ENCODE measurements at regions not wholly inside any gene's neighbourhood (a gene's known extent, or its start where the extent isn't known, plus 50 kb on each side); places are given as distances from the start of the nearest gene placed in this dataset.

DNA sequence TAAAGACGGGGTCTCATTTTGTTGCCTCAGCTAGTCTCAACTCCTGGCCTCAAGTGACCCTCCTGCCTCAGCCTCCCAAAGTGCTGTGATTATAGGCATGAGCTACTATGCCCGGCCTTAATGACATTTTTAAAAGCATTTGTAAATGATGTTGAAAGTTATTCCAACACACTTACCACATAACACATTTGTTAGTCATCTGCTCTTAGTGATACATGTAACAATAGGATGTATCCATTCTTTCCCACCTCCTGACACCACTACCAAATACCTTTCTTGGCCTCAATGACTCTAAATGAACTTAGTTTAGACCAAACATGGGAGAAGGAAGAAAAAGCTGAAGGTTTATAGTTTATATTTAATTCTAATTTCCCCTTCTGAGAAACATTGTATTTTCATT lies 59.8 kb upstream of the MEDAG start (continued):
- TF ChIP-seq, protein P1, sequence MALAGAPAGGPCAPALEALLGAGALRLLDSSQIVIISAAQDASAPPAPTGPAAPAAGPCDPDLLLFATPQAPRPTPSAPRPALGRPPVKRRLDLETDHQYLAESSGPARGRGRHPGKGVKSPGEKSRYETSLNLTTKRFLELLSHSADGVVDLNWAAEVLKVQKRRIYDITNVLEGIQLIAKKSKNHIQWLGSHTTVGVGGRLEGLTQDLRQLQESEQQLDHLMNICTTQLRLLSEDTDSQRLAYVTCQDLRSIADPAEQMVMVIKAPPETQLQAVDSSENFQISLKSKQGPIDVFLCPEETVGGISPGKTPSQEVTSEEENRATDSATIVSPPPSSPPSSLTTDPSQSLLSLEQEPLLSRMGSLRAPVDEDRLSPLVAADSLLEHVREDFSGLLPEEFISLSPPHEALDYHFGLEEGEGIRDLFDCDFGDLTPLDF (CRISPR knock-in tag; IDR thresholded peaks at IDR 0.05): no peak
- TF ChIP-seq, protein P2, sequence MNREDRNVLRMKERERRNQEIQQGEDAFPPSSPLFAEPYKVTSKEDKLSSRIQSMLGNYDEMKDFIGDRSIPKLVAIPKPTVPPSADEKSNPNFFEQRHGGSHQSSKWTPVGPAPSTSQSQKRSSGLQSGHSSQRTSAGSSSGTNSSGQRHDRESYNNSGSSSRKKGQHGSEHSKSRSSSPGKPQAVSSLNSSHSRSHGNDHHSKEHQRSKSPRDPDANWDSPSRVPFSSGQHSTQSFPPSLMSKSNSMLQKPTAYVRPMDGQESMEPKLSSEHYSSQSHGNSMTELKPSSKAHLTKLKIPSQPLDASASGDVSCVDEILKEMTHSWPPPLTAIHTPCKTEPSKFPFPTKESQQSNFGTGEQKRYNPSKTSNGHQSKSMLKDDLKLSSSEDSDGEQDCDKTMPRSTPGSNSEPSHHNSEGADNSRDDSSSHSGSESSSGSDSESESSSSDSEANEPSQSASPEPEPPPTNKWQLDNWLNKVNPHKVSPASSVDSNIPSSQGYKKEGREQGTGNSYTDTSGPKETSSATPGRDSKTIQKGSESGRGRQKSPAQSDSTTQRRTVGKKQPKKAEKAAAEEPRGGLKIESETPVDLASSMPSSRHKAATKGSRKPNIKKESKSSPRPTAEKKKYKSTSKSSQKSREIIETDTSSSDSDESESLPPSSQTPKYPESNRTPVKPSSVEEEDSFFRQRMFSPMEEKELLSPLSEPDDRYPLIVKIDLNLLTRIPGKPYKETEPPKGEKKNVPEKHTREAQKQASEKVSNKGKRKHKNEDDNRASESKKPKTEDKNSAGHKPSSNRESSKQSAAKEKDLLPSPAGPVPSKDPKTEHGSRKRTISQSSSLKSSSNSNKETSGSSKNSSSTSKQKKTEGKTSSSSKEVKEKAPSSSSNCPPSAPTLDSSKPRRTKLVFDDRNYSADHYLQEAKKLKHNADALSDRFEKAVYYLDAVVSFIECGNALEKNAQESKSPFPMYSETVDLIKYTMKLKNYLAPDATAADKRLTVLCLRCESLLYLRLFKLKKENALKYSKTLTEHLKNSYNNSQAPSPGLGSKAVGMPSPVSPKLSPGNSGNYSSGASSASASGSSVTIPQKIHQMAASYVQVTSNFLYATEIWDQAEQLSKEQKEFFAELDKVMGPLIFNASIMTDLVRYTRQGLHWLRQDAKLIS (CRISPR knock-in tag; IDR thresholded peaks at IDR 0.05; ENCODE audit: borderline replicate concordance): no peak
- TF ChIP-seq ELF4 (CRISPR knock-in tag; IDR thresholded peaks at IDR 0.05; ENCODE audit: low read depth) (no peak), KAT7 (CRISPR knock-in tag; IDR thresholded peaks at IDR 0.05; ENCODE audit: borderline replicate concordance) (no peak)

DNA sequence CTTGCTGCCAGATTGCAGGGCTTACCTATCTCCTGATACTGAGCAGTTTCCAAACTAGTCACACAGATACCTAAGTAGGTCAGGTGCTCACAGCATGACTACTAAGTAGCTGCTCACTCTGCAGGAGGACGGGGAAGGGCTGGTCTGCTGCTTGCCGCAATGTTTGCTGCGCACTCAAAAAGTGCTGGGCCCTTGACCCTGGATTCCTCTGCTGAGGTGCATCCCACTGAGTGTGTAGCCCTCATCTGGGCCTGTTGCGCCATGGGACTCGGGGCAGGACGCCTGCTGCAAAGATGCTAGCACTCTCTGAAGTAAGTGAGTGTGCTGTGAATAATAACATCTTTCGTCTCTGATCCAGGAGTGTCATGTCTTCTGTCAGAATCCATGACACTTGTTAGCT lies 59.2 kb upstream of the MEDAG start:
- no peak for ATAC-seq
- no peak overlapping the region for H3K27ac Mint-ChIP-seq
- ChIA-PET POLR2A (no interaction called here), CTCF (interaction anchor here (1.3 kb wide), 1 partner anchor 19 kb away, joined by 3 read pairs; no protein-coding TSS in a partner anchor)
- no peaks in the 10 kb centered on the region for H3K36me3 Mint-ChIP-seq
- H3K4me3 Mint-ChIP-seq: no peak overlapping the region
- no peaks in the 10 kb centered on the region for H3K4me1 Mint-ChIP-seq
- no peak for DNase-seq (ENCODE audit: low spot score)
- peaks cover 15% of the 10 kb centered on the region for H3K9me3 Mint-ChIP-seq
- H3K27me3 Mint-ChIP-seq (ENCODE audit: low read depth): no peaks in the 10 kb centered on the region
- TF ChIP-seq ZNF232 (CRISPR knock-in tag; IDR thresholded peaks at IDR 0.05) (no peak), RORB (CRISPR knock-in tag; IDR thresholded peaks at IDR 0.05) (no peak), RELA (CRISPR knock-in tag; IDR thresholded peaks at IDR 0.05; ENCODE audit: borderline replicate concordance) (no peak), ZBTB21 (CRISPR knock-in tag; IDR thresholded peaks at IDR 0.05; ENCODE audit: borderline replicate concordance) (no peak), NFATC4 (CRISPR knock-in tag; IDR thresholded peaks at IDR 0.05) (no peak), CREM (CRISPR knock-in tag; IDR thresholded peaks at IDR 0.05) (no peak), JAZF1 (CRISPR knock-in tag; IDR thresholded peaks at IDR 0.05) (no peak), ZNF121 (CRISPR knock-in tag; IDR thresholded peaks at IDR 0.05) (no peak), ZNF263 (CRISPR knock-in tag; IDR thresholded peaks at IDR 0.05; ENCODE audit: low read depth) (no peak), GRHL2 (CRISPR knock-in tag; IDR thresholded peaks at IDR 0.05; ENCODE audit: insufficient replicate concordance, severe bottlenecking) (no peak)
- TF ChIP-seq, protein P3, sequence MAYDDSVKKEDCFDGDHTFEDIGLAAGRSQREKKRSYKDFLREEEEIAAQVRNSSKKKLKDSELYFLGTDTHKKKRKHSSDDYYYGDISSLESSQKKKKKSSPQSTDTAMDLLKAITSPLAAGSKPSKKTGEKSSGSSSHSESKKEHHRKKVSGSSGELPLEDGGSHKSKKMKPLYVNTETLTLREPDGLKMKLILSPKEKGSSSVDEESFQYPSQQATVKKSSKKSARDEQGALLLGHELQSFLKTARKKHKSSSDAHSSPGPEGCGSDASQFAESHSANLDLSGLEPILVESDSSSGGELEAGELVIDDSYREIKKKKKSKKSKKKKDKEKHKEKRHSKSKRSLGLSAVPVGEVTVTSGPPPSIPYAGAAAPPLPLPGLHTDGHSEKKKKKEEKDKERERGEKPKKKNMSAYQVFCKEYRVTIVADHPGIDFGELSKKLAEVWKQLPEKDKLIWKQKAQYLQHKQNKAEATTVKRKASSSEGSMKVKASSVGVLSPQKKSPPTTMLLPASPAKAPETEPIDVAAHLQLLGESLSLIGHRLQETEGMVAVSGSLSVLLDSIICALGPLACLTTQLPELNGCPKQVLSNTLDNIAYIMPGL (CRISPR knock-in tag; IDR thresholded peaks at IDR 0.05): no peak
- TF ChIP-seq, protein P4, sequence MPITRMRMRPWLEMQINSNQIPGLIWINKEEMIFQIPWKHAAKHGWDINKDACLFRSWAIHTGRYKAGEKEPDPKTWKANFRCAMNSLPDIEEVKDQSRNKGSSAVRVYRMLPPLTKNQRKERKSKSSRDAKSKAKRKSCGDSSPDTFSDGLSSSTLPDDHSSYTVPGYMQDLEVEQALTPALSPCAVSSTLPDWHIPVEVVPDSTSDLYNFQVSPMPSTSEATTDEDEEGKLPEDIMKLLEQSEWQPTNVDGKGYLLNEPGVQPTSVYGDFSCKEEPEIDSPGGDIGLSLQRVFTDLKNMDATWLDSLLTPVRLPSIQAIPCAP (CRISPR knock-in tag; IDR thresholded peaks at IDR 0.05): no peak
- TF ChIP-seq, protein P2 (CRISPR knock-in tag; IDR thresholded peaks at IDR 0.05; ENCODE audit: borderline replicate concordance): no peak
- TF ChIP-seq, protein P5, sequence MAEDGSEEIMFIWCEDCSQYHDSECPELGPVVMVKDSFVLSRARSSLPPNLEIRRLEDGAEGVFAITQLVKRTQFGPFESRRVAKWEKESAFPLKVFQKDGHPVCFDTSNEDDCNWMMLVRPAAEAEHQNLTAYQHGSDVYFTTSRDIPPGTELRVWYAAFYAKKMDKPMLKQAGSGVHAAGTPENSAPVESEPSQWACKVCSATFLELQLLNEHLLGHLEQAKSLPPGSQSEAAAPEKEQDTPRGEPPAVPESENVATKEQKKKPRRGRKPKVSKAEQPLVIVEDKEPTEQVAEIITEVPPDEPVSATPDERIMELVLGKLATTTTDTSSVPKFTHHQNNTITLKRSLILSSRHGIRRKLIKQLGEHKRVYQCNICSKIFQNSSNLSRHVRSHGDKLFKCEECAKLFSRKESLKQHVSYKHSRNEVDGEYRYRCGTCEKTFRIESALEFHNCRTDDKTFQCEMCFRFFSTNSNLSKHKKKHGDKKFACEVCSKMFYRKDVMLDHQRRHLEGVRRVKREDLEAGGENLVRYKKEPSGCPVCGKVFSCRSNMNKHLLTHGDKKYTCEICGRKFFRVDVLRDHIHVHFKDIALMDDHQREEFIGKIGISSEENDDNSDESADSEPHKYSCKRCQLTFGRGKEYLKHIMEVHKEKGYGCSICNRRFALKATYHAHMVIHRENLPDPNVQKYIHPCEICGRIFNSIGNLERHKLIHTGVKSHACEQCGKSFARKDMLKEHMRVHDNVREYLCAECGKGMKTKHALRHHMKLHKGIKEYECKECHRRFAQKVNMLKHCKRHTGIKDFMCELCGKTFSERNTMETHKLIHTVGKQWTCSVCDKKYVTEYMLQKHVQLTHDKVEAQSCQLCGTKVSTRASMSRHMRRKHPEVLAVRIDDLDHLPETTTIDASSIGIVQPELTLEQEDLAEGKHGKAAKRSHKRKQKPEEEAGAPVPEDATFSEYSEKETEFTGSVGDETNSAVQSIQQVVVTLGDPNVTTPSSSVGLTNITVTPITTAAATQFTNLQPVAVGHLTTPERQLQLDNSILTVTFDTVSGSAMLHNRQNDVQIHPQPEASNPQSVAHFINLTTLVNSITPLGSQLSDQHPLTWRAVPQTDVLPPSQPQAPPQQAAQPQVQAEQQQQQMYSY (CRISPR knock-in tag; IDR thresholded peaks at IDR 0.05): no peak
- TF ChIP-seq, protein P6, sequence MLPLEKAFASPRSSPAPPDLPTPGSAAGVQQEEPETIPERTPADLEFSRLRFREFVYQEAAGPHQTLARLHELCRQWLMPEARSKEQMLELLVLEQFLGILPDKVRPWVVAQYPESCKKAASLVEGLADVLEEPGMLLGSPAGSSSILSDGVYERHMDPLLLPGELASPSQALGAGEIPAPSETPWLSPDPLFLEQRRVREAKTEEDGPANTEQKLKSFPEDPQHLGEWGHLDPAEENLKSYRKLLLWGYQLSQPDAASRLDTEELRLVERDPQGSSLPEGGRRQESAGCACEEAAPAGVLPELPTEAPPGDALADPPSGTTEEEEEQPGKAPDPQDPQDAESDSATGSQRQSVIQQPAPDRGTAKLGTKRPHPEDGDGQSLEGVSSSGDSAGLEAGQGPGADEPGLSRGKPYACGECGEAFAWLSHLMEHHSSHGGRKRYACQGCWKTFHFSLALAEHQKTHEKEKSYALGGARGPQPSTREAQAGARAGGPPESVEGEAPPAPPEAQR (CRISPR knock-in tag; IDR thresholded peaks at IDR 0.05): no peak
- TF ChIP-seq, protein P7, sequence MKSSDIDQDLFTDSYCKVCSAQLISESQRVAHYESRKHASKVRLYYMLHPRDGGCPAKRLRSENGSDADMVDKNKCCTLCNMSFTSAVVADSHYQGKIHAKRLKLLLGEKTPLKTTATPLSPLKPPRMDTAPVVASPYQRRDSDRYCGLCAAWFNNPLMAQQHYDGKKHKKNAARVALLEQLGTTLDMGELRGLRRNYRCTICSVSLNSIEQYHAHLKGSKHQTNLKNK (CRISPR knock-in tag; IDR thresholded peaks at IDR 0.05): no peak

Data from WTC11 (cell line).